Neural progenitor cell (in vitro differentiated cells): ENCODE measurements at regions not wholly inside any gene's neighbourhood (a gene's known extent, or its start where the extent isn't known, plus 50 kb on each side); places are given as distances from the start of the nearest gene placed in this dataset.

ENCODE experiments used
- CTCF ChIP-seq: fragments of 200-600 bp; sonication (generic); IDR thresholded peaks from 2 replicates; pipeline ENCODE4 v1.5.1; 2017; ENCODE audit warnings: antibody characterized with exemption, mild to moderate bottlenecking
- EZH2 ChIP-seq: fragments of 200-600 bp; sonication (generic); IDR thresholded peaks from 2 replicates; pipeline ENCODE4 v1.6.1; 2017; ENCODE audit warnings: antibody characterized with exemption, mild to moderate bottlenecking, moderate library complexity

GRCh38 chrX:80306007-80306406 lies 114.2 kb upstream of the TENT5D start:
- no peak for TF ChIP-seq CTCF
- no peak for TF ChIP-seq EZH2
